GM19438 (cell line): ENCODE measurements at regions not wholly inside any gene's neighbourhood (a gene's known extent, or its start where the extent isn't known, plus 50 kb on each side); places are given as distances from the start of the nearest gene placed in this dataset.

Experiments
- ATAC-seq: cut with Tn5 transposase; IDR thresholded peaks from one replicate; pipeline ENCODE4 v1.9.1; 2021; ENCODE audit warnings: low read depth; ENCODE audit not compliant: unreplicated experiment

DNA sequence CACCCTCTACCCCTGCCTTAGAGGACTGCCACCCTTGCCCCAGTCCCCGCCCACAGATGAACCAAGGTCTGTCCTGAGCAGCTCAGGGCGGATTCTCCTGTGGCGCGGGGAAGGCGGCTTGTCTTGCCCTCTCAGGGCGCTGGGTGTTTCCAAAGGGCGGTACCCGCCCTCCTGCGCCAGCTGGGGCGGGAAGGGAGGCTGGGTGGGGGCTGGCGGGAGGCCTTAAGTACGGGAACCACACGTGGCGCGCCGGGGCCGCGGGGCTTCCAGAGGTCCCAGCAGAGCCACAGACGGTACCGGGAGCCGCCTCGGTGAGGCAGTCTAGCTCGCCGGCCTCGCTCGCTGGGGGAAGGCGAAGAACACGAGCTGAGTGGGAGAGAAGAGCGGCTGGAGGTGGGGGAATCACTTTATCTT lies 361.1 kb downstream of the MID1IP1 start:
- no peak for ATAC-seq

- no peak for ATAC-seq
These were observed 362.4 kb downstream of the MID1IP1 start for GRCh38 chrX:39163581-39164126.

GRCh38 chrX:39164212-39164611 lies 363.0 kb downstream of the MID1IP1 start:
- ATAC-seq: no peak

DNA sequence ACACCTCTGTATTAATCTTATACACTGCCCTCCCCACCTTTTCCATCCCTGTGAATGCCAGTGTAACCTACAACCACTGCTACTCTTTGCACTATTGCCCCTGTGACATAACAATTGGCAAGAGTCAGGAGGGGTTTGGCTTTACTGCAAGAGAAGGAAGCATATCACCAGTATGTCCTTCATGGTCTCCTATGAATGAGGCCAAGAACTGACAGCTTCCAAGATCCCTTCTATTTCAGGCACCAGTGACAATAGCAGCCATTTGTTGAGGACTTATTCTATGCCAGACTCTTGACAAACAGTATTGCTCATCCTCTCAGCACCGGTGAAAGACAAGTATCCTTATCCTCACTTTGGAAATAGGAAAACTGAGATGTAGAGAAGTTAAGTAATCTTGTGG lies 363.9 kb downstream of the MID1IP1 start:
- ATAC-seq: no peak

GRCh38 chrX:39165773-39166172 lies 364.5 kb downstream of the MID1IP1 start:
- no peak for ATAC-seq

- ATAC-seq: no peak
These were observed 366.5 kb downstream of the MID1IP1 start for GRCh38 chrX:39167791-39168190.

- ATAC-seq: no peak
These were observed 367.4 kb downstream of the MID1IP1 start for GRCh38 chrX:39168609-39169008.

GRCh38 chrX:39169976-39170375 lies 368.7 kb downstream of the MID1IP1 start:
- no peak for ATAC-seq

DNA sequence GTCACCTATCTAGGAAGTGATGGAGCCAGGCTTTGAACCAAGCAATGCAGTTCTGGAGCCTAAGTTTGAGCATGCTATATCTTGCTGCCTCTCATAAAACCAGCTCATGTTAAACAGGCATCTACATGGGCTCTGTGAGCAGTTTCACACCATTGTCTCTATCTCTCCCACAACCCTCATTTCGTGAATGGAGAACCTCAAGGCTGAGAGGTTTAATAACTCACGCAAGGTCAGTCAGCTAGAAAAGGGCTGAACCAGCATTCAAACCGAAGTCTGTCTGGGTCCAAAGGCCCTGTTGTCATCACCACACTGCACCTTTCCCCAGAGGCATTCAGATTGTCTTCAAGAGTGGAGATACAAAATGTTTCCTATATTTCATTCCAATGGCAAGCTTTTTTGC lies 369.2 kb downstream of the MID1IP1 start:
- no peak for ATAC-seq

- no peak for ATAC-seq
These were observed 370.4 kb downstream of the MID1IP1 start for GRCh38 chrX:39171686-39172085.

DNA sequence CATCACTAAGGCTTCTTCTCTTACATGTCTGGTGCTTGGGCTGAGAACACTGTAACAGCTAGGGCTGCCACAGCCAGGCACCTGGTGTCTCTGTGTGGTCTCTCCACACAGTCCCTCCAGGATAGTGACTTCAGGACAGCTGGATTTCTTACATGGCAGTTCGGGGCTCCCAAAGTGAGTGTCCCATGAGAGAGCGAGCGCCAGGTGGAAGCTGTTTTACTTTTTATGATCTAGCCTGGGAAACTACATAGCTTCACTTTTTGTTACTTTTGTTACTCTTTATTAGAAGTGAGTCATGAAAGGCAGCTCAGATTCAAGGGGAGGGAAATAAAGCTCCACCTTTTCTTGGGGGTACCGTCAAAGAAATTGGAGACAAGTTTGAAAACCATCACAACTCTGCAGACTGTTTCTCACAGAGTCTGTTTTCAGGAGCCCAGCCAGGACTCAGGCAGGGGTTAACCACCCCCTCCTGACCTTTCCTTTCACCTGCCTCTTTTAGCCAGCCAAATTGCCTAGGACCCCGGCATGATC lies 373.0 kb downstream of the MID1IP1 start:
- no peak for ATAC-seq

DNA sequence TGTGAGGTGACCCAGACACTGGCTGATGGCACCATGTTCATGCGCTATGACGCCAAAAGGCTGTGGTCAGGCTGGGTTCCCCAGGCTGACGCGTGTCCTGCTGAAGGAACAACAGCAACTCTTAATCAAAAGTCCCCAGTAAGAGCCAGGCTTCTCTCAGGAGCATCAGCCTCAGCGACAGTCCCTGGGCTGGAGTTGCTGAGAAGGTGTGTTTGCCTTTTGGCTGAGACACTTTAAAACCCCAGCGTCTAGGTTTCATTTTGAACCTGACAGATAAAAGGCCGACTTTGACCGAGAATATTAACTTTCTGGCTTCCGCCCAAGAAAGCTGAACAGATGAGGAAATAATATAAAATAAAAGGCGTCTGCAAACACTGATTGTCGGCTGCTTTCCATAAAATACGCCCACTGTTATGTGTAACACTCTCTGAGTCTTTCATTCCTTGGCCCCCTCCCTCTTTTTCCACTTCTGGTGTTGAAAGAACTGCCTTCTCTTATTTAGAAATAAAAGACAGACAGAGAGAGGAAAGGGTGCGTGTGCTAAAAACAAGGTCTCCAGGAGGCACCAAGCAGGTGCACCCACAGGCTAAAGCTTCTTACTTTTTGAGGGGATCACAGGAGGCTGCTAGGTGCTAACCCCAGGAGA lies 373.6 kb downstream of the MID1IP1 start:
- no peak for ATAC-seq

GRCh38 chrX:39175418-39176057 lies 374.3 kb downstream of the MID1IP1 start:
- no peak for ATAC-seq

DNA sequence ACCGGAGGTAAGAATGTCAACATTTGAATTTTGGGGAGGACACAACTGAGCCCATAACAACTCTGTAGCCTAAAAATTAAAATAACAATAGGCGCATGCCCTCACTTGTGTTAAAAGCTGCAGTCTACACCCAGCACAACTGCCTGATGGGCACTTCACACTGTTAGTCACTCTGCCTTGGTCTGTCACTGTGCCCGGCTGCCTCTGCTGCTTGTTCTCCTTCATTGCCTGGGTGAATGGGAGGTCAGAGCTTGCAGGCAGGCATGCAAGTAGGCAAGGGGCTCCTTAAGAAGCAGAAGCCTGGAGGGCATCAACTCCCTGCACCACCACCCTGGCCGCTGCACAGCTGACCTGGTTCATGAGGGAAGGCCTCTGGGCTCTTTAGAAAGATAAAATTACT lies 374.8 kb downstream of the MID1IP1 start:
- no peak for ATAC-seq

GRCh38 chrX:39189431-39189830 lies 388.2 kb downstream of the MID1IP1 start:
- ATAC-seq: no peak

DNA sequence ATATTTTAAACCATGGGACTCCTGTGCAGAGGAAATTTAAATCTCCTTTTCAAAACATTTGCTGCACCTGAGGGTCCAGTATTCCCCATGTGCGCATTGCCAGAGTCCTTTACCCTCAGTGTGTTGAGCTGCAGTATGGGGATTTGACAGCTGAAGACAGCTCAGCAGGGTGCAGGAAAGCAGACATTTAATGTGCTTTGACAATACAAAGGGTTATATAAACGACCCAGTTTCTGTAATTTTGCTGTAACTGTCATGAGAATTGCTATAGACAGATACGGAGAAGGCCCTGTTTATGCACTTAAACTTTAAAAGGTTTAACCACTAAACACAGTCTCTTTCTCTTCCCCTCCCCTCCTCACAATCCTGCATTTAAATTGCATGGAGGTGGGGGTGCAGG lies 393.4 kb downstream of the MID1IP1 start:
- ATAC-seq: no peak

- no peak for ATAC-seq
These were observed 393.9 kb downstream of the MID1IP1 start for GRCh38 chrX:39195156-39195555.

DNA sequence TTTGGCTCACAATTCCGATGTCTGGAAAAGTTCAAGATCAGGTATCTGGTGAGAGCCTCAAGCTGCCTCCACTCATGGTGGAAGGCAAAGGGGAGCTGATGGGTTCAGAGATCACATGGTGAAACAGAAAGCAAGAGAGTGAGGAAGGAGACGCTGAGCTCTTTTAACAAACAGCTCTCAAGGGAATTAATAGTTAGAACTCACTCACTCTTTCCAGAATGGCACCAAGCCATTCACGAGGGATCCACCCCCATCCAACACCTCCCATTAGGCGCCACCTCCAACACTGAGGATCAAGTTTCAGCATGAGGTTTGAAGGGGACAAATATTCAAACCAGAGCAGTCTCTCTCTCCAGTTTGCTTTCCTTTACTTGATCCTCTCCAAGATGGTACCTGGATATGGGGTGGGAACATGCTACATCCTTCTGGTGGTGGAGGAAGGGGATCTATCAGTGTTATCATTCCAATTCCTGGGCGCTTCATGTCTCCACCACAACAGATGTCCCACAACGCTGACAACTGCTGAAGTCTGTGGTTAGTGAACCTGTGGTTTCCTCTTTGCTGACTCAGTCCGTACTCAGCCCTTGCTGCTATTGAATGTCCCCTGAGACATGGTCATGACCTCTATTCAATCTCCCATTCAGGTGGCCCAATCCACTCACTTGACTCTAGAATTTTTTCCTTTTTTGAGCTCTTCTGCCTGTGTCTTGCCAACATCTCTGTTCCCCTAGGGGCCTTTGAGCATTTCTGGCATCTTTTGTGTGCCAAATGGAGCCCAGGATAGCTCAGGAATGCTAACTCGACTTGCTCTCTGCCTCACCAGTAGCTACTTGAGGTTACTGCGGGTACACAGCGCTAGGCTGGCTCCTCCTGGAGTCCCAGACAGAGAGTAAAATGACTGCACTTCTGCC lies 395.2 kb downstream of the MID1IP1 start:
- peak; percentile 94 for ATAC-seq

DNA sequence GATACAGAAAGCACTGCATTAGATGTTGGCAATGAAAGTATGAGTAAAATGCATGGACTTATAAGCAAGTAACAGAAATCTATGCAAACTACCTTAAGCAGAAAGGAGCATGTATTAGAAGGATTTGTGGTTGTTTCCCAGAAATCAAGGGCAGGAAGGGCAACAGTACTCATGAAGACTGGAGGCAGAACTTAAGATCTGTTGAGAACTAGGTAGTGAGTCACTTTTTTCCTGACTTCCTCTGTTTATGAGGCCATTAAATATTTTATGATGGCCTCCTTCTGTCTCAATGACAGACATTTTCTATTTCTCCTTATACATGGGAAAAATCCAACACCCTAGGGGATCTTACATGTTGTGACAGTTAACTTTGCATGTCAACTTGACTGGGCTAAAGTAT lies 398.2 kb downstream of the MID1IP1 start:
- ATAC-seq: no peak

DNA sequence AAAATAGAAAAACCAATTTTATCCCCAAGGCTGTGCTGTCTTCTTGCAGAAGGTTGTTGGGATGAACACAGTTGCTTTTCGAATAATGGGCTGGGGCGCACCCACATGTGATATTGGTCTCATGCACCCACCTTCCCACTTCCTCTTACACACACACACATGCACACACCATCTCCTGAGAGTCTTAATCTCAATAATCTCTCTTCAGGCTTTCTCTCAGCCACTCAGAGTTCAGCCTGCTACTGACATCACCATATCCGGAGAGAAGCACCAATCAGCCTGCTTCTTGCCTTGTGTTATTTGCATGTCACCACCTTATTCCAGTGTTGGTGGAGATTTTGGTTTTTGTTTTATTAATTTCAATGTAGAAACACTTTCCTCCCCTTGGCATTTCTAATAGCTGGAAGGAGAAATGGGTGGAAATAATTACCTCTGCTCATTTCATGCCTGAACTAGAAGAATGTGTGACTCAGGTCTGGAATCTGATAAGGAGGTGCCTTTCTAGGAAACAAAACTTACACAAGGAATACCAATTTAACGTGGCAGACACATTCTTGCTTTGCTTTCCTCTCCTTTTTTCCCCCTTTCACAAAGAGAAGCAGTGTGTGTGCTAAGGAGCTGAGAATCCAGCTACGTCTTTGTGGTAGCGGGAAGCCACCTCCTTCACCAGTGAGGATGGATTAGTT lies 400.2 kb downstream of the MID1IP1 start:
- ATAC-seq: no peak
